Endothelial cell of umbilical vein (primary cell): ENCODE measurements at regions not wholly inside any gene's neighbourhood (a gene's known extent, or its start where the extent isn't known, plus 50 kb on each side); places are given as distances from the start of the nearest gene placed in this dataset.

Source experiments
- EZH2 ChIP-seq: IDR thresholded peaks from 2 replicates; pipeline ENCODE4 v1.6.1; 2012; ENCODE audit warnings: borderline replicate concordance, low read depth, mild to moderate bottlenecking, moderate library complexity, low read length, inconsistent platforms; ENCODE audit not compliant: severe bottlenecking
- FOS ChIP-seq: IDR thresholded peaks from 2 replicates; pipeline ENCODE4 v1.6.1; 2011; ENCODE audit warnings: mild to moderate bottlenecking, low read length, moderate library complexity, borderline replicate concordance; ENCODE audit not compliant: insufficient read depth
- GATA2 ChIP-seq: IDR thresholded peaks from 2 replicates; pipeline ENCODE4 v1.7.0; 2011; ENCODE audit warnings: low read depth, mild to moderate bottlenecking, moderate library complexity, mixed read lengths, low read length; ENCODE audit not compliant: insufficient read length, insufficient read depth
- JUN ChIP-seq: IDR thresholded peaks from 2 replicates; pipeline ENCODE4 v1.6.1; 2011; ENCODE audit warnings: borderline replicate concordance, low read depth; ENCODE audit not compliant: insufficient read length, insufficient read depth
- POLR2A ChIP-seq: IDR thresholded peaks from 2 replicates; pipeline ENCODE4 v1.6.1; 2012; ENCODE audit warnings: low read depth, mild to moderate bottlenecking, control low read depth, low read length
- POLR2AphosphoS5 ChIP-seq: IDR thresholded peaks from 2 replicates; pipeline ENCODE4 v1.6.1; 2012; ENCODE audit warnings: low read depth, mild to moderate bottlenecking, control low read depth, low read length, moderate library complexity; ENCODE audit not compliant: insufficient read depth
- TF ChIP-seq, protein P1 (sequence below), 2 donors: IDR thresholded peaks; 1 replicate in 1 of 2; 2 replicates in 1 of 2; pipeline ENCODE4 v1.5.1; 2011; ENCODE audit warnings: low read length in 2 of 2, mild to moderate bottlenecking in 2 of 2, moderate library complexity in 2 of 2, control low read depth in 1 of 2, inconsistent platforms in 1 of 2, low read depth in 1 of 2; ENCODE audit not compliant: insufficient read depth in 1 of 2; ENCODE audit errors: extremely low read depth in 1 of 2
- TF ChIP-seq, protein P2 (sequence below): IDR thresholded peaks from 2 replicates; pipeline ENCODE4 v1.6.1; 2011; ENCODE audit not compliant: insufficient read depth, insufficient read length

DNA sequence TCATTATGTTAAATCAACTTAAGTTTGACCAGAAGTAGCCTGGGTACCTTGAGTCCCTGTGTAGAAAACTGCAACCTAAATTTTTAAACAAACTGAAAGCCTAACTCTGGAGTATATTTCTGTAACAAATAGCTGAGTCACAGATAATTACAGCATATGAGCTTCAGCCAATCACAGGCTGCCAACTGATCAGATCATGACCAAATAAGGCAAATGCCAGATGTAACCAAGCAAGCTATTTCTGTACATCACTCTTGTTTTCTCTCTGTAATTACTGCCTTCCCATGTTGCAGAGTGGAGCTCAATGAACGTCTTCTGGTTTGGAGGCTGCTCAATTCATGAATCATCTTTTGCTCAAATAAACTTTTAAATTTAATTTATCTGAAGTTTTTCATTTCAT lies 980.9 kb upstream of the DIAPH2 start:
- TF ChIP-seq POLR2AphosphoS5 (no peak), POLR2A (no peak), EZH2 (no peak), JUN (no peak), FOS (no peak), GATA2 (no peak)
- TF ChIP-seq, protein P1, sequence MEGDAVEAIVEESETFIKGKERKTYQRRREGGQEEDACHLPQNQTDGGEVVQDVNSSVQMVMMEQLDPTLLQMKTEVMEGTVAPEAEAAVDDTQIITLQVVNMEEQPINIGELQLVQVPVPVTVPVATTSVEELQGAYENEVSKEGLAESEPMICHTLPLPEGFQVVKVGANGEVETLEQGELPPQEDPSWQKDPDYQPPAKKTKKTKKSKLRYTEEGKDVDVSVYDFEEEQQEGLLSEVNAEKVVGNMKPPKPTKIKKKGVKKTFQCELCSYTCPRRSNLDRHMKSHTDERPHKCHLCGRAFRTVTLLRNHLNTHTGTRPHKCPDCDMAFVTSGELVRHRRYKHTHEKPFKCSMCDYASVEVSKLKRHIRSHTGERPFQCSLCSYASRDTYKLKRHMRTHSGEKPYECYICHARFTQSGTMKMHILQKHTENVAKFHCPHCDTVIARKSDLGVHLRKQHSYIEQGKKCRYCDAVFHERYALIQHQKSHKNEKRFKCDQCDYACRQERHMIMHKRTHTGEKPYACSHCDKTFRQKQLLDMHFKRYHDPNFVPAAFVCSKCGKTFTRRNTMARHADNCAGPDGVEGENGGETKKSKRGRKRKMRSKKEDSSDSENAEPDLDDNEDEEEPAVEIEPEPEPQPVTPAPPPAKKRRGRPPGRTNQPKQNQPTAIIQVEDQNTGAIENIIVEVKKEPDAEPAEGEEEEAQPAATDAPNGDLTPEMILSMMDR (IDR thresholded peaks at IDR 0.05; ENCODE audit: extremely low read depth in 1 of 2, insufficient read depth in 1 of 2, low read depth in 1 of 2, low read length in 2 of 2): no peak
- TF ChIP-seq, protein P2, sequence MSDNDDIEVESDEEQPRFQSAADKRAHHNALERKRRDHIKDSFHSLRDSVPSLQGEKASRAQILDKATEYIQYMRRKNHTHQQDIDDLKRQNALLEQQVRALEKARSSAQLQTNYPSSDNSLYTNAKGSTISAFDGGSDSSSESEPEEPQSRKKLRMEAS: no peak
